ENCODE measurements at regions not wholly inside any gene's neighbourhood (a gene's known extent, or its start where the extent isn't known, plus 50 kb on each side); places are given as distances from the start of the nearest gene placed in this dataset.

- TF ChIP-seq EZH2 (IDR thresholded peaks at IDR 0.05; ENCODE audit: borderline replicate concordance, low read length) (no peak), CTCF (IDR thresholded peaks at IDR 0.05; ENCODE audit: low read length) (no peak)
These were observed 113.9 kb upstream of the VAMP7 start for GRCh38 chrX:155767051-155767875.
